DMS53 treated with DMSO at 0.1 percent for 48 hours (cell line): ENCODE measurements at regions not wholly inside any gene's neighbourhood (a gene's known extent, or its start where the extent isn't known, plus 50 kb on each side); places are given as distances from the start of the nearest gene placed in this dataset.

Experiments used
- DNase-seq: peaks from one replicate; lab custom pipeline; 2025; ENCODE audit not compliant: unreplicated experiment; lab: John Stamatoyannopoulos, UW

GRCh38 chr20:21583486-21584168, 69.8 kb upstream of the NKX2-2 start:
- DNase-seq, result no peak

GRCh38 chr20:21577551-21577950, 63.7 kb upstream of the NKX2-2 start:
- no peak for DNase-seq

- no peak for DNase-seq
These were observed 62.3 kb upstream of the NKX2-2 start for GRCh38 chr20:21575981-21576740.

GRCh38 chr20:21575167-21575566, 61.3 kb upstream of the NKX2-2 start:
- DNase-seq, result no peak

- DNase-seq, result no peak
These were observed 60.6 kb upstream of the NKX2-2 start for GRCh38 chr20:21574443-21574842.

- DNase-seq, result no peak
These were observed 59.4 kb upstream of the NKX2-2 start for GRCh38 chr20:21573259-21573658.

GRCh38 chr20:21571841-21572690, 58.2 kb upstream of the NKX2-2 start:
- DNase-seq, result no peak

GRCh38 chr20:21570285-21570992, 56.6 kb upstream of the NKX2-2 start:
- no peak for DNase-seq

GRCh38 chr20:21569586-21569985, 55.7 kb upstream of the NKX2-2 start:
- DNase-seq, result no peak

- no peak for DNase-seq
These were observed 50.4 kb upstream of the NKX2-2 start for GRCh38 chr20:21564127-21564773.
